GM20000 (cell line): ENCODE measurements at regions not wholly inside any gene's neighbourhood (a gene's known extent, or its start where the extent isn't known, plus 50 kb on each side); places are given as distances from the start of the nearest gene placed in this dataset.
A peak's percentile ranks its signal among the peaks of the same experiment; 100 is the strongest.

ENCODE experiments used
- DNase-seq: peaks from one replicate; pipeline ENCODE4 v3.0.0; 2012; ENCODE audit warnings: low spot score
- TF ChIP-seq, protein P1 (sequence below): IDR thresholded peaks from 2 replicates; pipeline ENCODE4 v1.5.1; 2012; ENCODE audit warnings: mild to moderate bottlenecking, control low read depth; ENCODE audit errors: extremely low read depth, missing control alignments

DNA sequence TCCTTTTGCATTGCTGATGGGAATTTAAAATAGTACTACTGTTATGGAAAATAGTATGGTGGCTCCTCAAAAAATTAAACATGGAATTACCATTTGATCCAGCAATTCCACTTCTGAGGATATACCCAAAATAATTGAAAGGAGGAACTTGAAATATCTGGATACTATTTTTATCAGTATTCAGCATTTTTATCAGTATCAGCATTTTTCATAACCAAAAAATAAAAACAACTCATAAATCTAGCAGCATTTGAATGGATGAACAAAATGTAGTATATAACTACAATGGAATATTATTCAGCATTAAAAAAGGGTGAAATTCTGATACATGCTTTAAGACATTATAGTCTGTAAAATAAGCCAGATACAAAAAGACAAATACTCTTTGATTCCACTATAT, 763.4 kb upstream of the MAN1A1 start:
- no peak for DNase-seq
- TF ChIP-seq, protein P1, sequence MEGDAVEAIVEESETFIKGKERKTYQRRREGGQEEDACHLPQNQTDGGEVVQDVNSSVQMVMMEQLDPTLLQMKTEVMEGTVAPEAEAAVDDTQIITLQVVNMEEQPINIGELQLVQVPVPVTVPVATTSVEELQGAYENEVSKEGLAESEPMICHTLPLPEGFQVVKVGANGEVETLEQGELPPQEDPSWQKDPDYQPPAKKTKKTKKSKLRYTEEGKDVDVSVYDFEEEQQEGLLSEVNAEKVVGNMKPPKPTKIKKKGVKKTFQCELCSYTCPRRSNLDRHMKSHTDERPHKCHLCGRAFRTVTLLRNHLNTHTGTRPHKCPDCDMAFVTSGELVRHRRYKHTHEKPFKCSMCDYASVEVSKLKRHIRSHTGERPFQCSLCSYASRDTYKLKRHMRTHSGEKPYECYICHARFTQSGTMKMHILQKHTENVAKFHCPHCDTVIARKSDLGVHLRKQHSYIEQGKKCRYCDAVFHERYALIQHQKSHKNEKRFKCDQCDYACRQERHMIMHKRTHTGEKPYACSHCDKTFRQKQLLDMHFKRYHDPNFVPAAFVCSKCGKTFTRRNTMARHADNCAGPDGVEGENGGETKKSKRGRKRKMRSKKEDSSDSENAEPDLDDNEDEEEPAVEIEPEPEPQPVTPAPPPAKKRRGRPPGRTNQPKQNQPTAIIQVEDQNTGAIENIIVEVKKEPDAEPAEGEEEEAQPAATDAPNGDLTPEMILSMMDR = no peak

DNA sequence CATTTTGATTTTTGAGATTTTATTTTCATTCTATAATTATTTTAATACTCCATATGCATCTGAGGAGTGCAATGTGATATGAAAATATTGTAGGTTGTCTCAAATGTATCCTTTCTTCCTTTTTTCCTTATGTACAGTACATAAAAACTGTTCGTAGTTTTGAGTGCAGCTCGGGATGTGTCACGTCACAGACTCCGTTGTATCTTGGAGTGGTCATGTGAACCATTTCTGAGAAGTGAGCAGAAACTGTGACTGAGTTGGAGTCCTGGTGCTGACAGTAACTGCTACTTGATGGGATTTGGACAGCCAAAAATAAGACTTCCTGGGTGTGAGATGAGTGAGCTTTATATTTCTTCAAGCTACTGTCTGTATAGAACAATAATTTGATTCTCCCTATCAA, 761.4 kb upstream of the MAN1A1 start:
- DNase-seq = no peak
- TF ChIP-seq, protein P1 = no peak

DNA sequence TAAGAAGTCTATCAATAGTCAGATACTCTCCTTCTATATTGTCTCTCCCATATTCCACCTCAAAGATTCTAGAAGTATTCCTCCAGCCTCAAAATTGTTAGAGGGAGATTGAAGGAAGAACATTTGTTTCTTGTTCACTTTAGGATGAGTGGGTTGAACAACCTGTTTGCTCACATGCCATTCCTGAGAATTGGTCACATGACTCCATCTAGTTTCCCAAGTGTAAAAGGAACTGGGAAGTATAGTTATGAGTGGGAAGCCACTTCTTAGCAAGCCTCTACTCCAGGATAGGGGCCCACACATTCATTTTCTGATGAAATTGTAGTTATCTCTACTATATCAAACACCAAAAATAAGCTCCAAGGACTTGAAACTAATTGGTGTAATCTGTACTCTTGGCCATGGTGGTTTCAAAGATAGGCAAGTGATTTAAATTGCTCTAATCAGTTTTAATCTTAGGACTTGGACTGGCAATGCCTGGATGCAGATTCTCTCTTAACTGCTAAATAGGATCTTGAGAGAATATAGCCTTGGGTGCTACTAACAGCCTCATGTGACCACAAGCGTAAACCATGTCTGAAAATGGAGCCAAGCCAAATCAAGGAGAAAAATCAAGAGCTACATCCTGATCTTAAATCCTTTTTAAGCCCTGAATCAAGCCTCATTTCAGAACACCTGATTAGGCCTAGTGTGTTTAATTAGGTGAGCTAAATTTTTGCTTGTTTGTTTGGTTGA, 758.7 kb upstream of the MAN1A1 start:
- TF ChIP-seq, protein P1 = no peak
- DNase-seq = no peak

DNA sequence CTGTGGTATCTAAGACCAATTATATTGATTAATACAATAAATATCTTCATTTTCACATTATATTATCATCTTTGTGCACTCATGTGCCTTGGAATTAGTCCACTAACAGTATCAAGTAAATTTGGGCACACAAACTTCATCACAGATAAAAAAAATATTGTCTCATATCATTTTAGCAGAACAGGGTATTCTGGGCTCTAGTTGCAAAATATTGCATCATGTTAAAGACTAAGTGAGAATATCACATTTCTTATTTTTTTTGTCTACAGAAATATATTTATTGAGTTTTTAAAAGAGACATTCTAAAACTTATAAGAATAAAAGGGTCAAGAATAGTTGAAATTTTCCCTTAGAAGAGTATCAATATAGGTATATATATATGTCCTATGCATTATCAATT, 754.1 kb upstream of the MAN1A1 start:
- TF ChIP-seq, protein P1 = no peak
- no peak for DNase-seq

DNA sequence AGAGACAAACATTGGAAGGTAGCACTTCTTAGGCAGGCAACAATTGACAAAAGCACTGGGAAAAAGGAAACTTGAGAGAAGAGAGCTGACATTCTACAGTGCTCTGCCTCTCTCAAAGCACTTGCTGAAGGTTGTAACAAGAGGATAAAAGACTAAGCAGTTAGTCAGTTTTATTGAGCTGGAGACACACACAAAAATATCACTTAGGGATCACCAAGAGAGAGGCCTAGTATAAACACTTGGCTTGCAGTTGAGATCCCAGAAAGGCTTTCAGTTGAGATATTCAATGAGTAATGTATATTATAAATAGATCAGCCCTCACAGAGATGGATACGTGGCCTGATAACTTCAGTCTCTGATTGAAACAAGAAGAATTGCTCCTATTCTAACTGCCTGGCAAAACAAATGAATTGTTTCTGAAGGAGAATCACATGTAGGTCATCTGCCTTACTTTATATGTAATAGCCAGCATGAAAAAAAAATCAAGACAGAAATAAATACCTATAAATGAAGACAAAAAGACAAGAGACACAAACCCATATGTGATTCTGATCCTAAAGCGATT, 747.2 kb upstream of the MAN1A1 start:
- no peak for DNase-seq
- TF ChIP-seq, protein P1 = no peak

DNA sequence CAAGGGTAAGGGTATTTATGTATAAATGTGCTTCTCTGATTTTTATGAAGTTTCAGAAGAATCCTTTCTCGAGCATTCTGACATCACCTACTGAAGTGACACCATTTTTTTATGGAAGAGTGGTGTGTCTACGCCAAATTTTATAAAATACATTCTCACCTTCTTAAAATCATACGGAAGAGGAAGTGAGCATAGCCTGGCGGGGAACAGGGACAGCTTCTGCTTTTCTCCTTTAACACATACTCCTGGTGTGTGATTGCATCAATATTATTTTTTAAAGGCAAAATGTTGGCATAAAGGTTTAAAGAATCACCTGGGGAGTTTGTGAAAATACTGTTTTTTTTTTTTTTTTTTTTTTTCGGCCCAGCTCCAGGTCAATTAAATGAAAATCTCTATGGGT, 733.6 kb upstream of the MAN1A1 start:
- TF ChIP-seq, protein P1 = no peak
- DNase-seq = no peak

DNA sequence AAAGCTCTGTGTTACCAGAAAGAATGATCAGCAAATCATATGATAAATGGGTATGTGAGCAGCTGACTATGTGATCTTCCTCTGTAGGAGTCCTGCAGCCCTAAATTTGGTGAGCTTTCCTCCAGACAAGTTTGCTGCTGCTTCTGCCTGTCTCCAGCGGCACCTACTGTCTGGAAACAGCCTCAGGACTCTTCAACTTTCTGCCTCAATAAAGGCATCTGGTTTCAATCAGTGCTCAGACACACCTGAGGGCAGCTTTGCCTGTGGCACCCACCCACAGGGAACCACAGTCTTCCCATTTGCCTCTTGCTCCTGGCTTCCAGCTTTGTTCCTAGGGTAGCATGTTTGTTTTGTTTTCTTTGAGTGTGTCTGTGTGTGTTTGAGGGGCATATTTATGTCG, 727.9 kb upstream of the MAN1A1 start:
- TF ChIP-seq, protein P1 = peak; percentile 12
- no peak for DNase-seq
